K562 (cell line): ENCODE measurements at regions not wholly inside any gene's neighbourhood (a gene's known extent, or its start where the extent isn't known, plus 50 kb on each side); places are given as distances from the start of the nearest gene placed in this dataset.

Experiments used
- CC2D1A ChIP-seq: fragments of 450-650 bp; IDR thresholded peaks from 2 replicates; pipeline ENCODE4 v1.6.1; 2017; ENCODE audit warnings: mild to moderate bottlenecking
- DMBX1 ChIP-seq: fragments of 250-450 bp; sonication (Bioruptor Pico); IDR thresholded peaks from 2 replicates; pipeline ENCODE4 v1.8.0; 2022; ENCODE audit warnings: inconsistent platforms, mild to moderate bottlenecking, moderate library complexity, borderline replicate concordance
- HMG20B ChIP-seq: fragments of 250-450 bp; sonication (Bioruptor Pico); IDR thresholded peaks from 2 replicates; pipeline ENCODE4 v1.5.0; 2021; ENCODE audit warnings: mild to moderate bottlenecking
- IFI16 ChIP-seq: fragments of 250-450 bp; sonication (Bioruptor Pico); IDR thresholded peaks from 2 replicates; pipeline ENCODE4 v2.1.2; 2022; ENCODE audit warnings: mild to moderate bottlenecking, inconsistent platforms
- MTA3 ChIP-seq: fragments of 450-650 bp; formaldehyde crosslinking; IDR thresholded peaks from 2 replicates; pipeline ENCODE4 v1.6.1; 2017; ENCODE audit warnings: mild to moderate bottlenecking, borderline replicate concordance
- POU5F1 ChIP-seq: fragments of 150-350 bp; IDR thresholded peaks from 2 replicates; pipeline ENCODE4 v1.6.1; 2014; ENCODE audit warnings: borderline replicate concordance, low read length, low read depth, mild to moderate bottlenecking; ENCODE audit not compliant: partially characterized antibody
- SMARCB1 ChIP-seq: IDR thresholded peaks from 2 replicates; pipeline ENCODE4 v1.6.1; 2011; ENCODE audit warnings: improper control_type of control experiment, low read depth; ENCODE audit not compliant: insufficient read length
- SNIP1 ChIP-seq: fragments of 450-650 bp; IDR thresholded peaks from 2 replicates; pipeline ENCODE4 v1.7.1; 2017; ENCODE audit warnings: low read depth, mild to moderate bottlenecking
- TCFL5 ChIP-seq: fragments of 250-450 bp; sonication (Bioruptor Pico); conservative IDR thresholded peaks from 2 replicates; pipeline ENCODE4 v1.6.1; 2021; ENCODE audit warnings: mild to moderate bottlenecking, moderate library complexity, matching md5 sums
- ZNF57 ChIP-seq: fragments of 450-650 bp; formaldehyde crosslinking; IDR thresholded peaks from 2 replicates; pipeline ENCODE4 v1.4.0; 2020; ENCODE audit warnings: mild to moderate bottlenecking, moderate library complexity
- TF ChIP-seq, protein P1 (sequence below): fragments of 450-650 bp; formaldehyde crosslinking; conservative IDR thresholded peaks from 2 replicates; pipeline ENCODE4 v1.4.0; 2022; ENCODE audit warnings: mild to moderate bottlenecking, missing genetic modification characterization
- TF ChIP-seq, protein P2 (sequence below): fragments of 450-650 bp; IDR thresholded peaks from 2 replicates; pipeline ENCODE4 v1.6.1; 2016; ENCODE audit warnings: borderline replicate concordance
- TF ChIP-seq, protein P3 (sequence below): sonication (generic); formaldehyde crosslinking; IDR thresholded peaks from 2 replicates; pipeline ENCODE4 v1.8.0; 2022; ENCODE audit warnings: missing genetic modification reagents, mild to moderate bottlenecking, moderate library complexity, borderline replicate concordance

DNA sequence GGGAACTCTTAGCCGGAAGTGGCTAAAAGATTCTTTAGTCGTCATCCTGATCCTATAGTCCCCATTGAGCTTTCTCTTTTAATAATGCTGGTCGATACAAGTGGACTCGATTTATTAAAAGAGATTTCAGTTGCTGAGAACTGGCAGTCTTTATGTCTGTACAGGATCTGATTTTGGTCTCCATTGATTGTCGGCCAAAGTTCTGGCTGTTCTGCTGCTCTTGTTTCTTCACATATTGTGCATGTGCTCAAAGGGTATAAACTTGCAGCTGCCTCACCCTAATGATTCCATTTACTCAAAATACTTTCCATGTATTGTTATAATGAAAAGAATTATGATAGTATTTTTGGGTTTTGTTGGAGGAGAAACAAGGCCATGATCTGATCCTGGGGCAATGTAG is 100.7 kb upstream of the CTTNBP2 start (continued):
- TF ChIP-seq, protein P1, sequence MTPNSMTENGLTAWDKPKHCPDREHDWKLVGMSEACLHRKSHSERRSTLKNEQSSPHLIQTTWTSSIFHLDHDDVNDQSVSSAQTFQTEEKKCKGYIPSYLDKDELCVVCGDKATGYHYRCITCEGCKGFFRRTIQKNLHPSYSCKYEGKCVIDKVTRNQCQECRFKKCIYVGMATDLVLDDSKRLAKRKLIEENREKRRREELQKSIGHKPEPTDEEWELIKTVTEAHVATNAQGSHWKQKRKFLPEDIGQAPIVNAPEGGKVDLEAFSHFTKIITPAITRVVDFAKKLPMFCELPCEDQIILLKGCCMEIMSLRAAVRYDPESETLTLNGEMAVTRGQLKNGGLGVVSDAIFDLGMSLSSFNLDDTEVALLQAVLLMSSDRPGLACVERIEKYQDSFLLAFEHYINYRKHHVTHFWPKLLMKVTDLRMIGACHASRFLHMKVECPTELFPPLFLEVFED (CRISPR knock-in tag) = no peak
- TF ChIP-seq IFI16 (CRISPR knock-in tag) = no peak
- TF ChIP-seq, protein P2, sequence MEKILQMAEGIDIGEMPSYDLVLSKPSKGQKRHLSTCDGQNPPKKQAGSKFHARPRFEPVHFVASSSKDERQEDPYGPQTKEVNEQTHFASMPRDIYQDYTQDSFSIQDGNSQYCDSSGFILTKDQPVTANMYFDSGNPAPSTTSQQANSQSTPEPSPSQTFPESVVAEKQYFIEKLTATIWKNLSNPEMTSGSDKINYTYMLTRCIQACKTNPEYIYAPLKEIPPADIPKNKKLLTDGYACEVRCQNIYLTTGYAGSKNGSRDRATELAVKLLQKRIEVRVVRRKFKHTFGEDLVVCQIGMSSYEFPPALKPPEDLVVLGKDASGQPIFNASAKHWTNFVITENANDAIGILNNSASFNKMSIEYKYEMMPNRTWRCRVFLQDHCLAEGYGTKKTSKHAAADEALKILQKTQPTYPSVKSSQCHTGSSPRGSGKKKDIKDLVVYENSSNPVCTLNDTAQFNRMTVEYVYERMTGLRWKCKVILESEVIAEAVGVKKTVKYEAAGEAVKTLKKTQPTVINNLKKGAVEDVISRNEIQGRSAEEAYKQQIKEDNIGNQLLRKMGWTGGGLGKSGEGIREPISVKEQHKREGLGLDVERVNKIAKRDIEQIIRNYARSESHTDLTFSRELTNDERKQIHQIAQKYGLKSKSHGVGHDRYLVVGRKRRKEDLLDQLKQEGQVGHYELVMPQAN = no peak
- no peak for TF ChIP-seq HMG20B (CRISPR knock-in tag)
- no peak for TF ChIP-seq ZNF57
- no peak for TF ChIP-seq MTA3
- TF ChIP-seq, protein P3, sequence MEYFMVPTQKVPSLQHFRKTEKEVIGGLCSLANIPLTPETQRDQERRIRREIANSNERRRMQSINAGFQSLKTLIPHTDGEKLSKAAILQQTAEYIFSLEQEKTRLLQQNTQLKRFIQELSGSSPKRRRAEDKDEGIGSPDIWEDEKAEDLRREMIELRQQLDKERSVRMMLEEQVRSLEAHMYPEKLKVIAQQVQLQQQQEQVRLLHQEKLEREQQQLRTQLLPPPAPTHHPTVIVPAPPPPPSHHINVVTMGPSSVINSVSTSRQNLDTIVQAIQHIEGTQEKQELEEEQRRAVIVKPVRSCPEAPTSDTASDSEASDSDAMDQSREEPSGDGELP = no peak
- TF ChIP-seq POU5F1 = no peak
- no peak for TF ChIP-seq SNIP1
- no peak for TF ChIP-seq CC2D1A
- no peak for TF ChIP-seq DMBX1
- no peak for TF ChIP-seq TCFL5 (CRISPR knock-in tag)
- no peak for TF ChIP-seq SMARCB1
